ENCODE measurements at regions not wholly inside any gene's neighbourhood (a gene's known extent, or its start where the extent isn't known, plus 50 kb on each side); places are given as distances from the start of the nearest gene placed in this dataset.
"Not testable (repeated sequence)": the region's sequence is repeated elsewhere in the genome, so short reads cannot be mapped to it uniquely, and the experiment has no call there.

GRCh38 chr2:49845021-49845420, 690.7 kb upstream of the FSHR start (continued):
- TF ChIP-seq USF2 (IDR thresholded peaks at IDR 0.05; ENCODE audit: borderline replicate concordance, low read depth, low read length) (no peak), EP300 (IDR thresholded peaks at IDR 0.05; ENCODE audit: borderline replicate concordance in 1 of 2, low read depth in 1 of 2, low read length in 1 of 2) (no peak)

- H3K4me1 ChIP-seq (ENCODE audit: control insufficient read depth in 1 of 2, insufficient read depth in 2 of 2, low read depth in 1 of 2, low read length in 1 of 2); H3K9me3 ChIP-seq; H3K9ac ChIP-seq; H3K36me3 ChIP-seq (replicated peaks in 1 of 2; ENCODE audit: control insufficient read depth in 1 of 2, insufficient read depth in 2 of 2, low read length in 1 of 2); H3K9me2 ChIP-seq; POLR2A ChIA-PET; H2AFZ ChIP-seq (ENCODE audit: low read depth); H3K4me3 ChIP-seq (ENCODE audit: low read depth in 2 of 2, low read length in 1 of 2); H3F3A ChIP-seq (replicated peaks; ENCODE audit: insufficient read depth); H3K4me2 ChIP-seq; H3K27me3 ChIP-seq (ENCODE audit: insufficient read depth); DNase-seq; H3K79me2 ChIP-seq (ENCODE audit: insufficient read depth); H4K20me1 ChIP-seq (ENCODE audit: insufficient read depth); H3K27ac ChIP-seq (ENCODE audit: low read depth in 2 of 2, low read length in 1 of 2): not testable (repeated sequence)
- CTCF ChIA-PET: interaction anchor here (0.7 kb wide), 1 partner anchor 12 kb away, joined by 3 read pairs; no protein-coding TSS in a partner anchor
- 27% methylated on average over 6 of the region's 6 CpGs for WGBS (ENCODE audit: low lambda C conversion rate)
Observed at GRCh38 chr2:49844113-49844512, 689.8 kb upstream of the FSHR start.

GRCh38 chr2:49843314-49843713, 689.0 kb upstream of the FSHR start:
- H4K20me1 ChIP-seq (ENCODE audit: insufficient read depth): no peaks in the 10 kb centered on the region
- no peaks in the 10 kb centered on the region for H3K4me1 ChIP-seq (ENCODE audit: control insufficient read depth in 1 of 2, insufficient read depth in 2 of 2, low read depth in 1 of 2, low read length in 1 of 2)
- H3K9me3 ChIP-seq: no peaks in the 10 kb centered on the region
- H3K27ac ChIP-seq (ENCODE audit: low read depth in 2 of 2, low read length in 1 of 2): no peak overlapping the region
- CTCF ChIA-PET: no interaction called here
- no peak overlapping the region for H3K4me3 ChIP-seq (ENCODE audit: low read depth in 2 of 2, low read length in 1 of 2)
- no peak for TF ChIP-seq ELF1 (IDR thresholded peaks at IDR 0.05)
- TF ChIP-seq CHD2 (IDR thresholded peaks at IDR 0.05; ENCODE audit: low read length, partially characterized antibody): no peak
- TF ChIP-seq FOXJ3 (CRISPR knock-in tag; IDR thresholded peaks at IDR 0.05): no peak
- no peak for TF ChIP-seq REST (IDR thresholded peaks at IDR 0.05; ENCODE audit: low read depth, low read length)
- no peak for TF ChIP-seq POLR2AphosphoS5 (IDR thresholded peaks at IDR 0.05; ENCODE audit: low read depth, low read length)
- TF ChIP-seq RAD21 (IDR thresholded peaks at IDR 0.05; ENCODE audit: low read length): no peak
- TF ChIP-seq RXRA (IDR thresholded peaks at IDR 0.05; ENCODE audit: borderline replicate concordance, low read depth): no peak
- no peak for TF ChIP-seq YY1 (IDR thresholded peaks at IDR 0.05; ENCODE audit: low read depth)
- TF ChIP-seq MXI1 (IDR thresholded peaks at IDR 0.05; ENCODE audit: low read depth, low read length): no peak
- TF ChIP-seq FOSL2 (IDR thresholded peaks at IDR 0.05; ENCODE audit: borderline replicate concordance, low read depth): no peak
- no peak for TF ChIP-seq RFX5 (IDR thresholded peaks at IDR 0.05; ENCODE audit: low read length)
- H2AFZ ChIP-seq (ENCODE audit: low read depth): no peak overlapping the region
- no peak for DNase-seq
- no peaks in the 10 kb centered on the region for H3K27me3 ChIP-seq (ENCODE audit: insufficient read depth)
- POLR2A ChIA-PET: no interaction called here
- H3K79me2 ChIP-seq (ENCODE audit: insufficient read depth): no peaks in the 10 kb centered on the region
- no peak overlapping the region for H3K4me2 ChIP-seq
- 15% methylated on average over 2 of the region's 2 CpGs for WGBS (ENCODE audit: low lambda C conversion rate)
- no peaks in the 10 kb centered on the region for H3K9me2 ChIP-seq
- no peak overlapping the region for H3K9ac ChIP-seq
- no peaks in the 10 kb centered on the region for H3K36me3 ChIP-seq (replicated peaks in 1 of 2; ENCODE audit: control insufficient read depth in 1 of 2, insufficient read depth in 2 of 2, low read length in 1 of 2)
- no peaks in the 10 kb centered on the region for H3F3A ChIP-seq (replicated peaks; ENCODE audit: insufficient read depth)

Data from SK-N-SH (cell line).